ENCODE measurements at regions not wholly inside any gene's neighbourhood (a gene's known extent, or its start where the extent isn't known, plus 50 kb on each side); places are given as distances from the start of the nearest gene placed in this dataset.
"Not testable (repeated sequence)": the region's sequence is repeated elsewhere in the genome, so short reads cannot be mapped to it uniquely, and the experiment has no call there.

- H3K9me3 ChIP-seq (ENCODE audit: control insufficient read depth, insufficient read depth, low read depth, low read length); H3K9ac ChIP-seq (ENCODE audit: low read length); H3K27me3 ChIP-seq (ENCODE audit: control insufficient read depth, insufficient read depth, low read length); H3K36me3 ChIP-seq (ENCODE audit: control insufficient read depth, insufficient read depth, low read length); H3K4me1 ChIP-seq (ENCODE audit: control insufficient read depth, insufficient read depth, low read length); H3K27ac ChIP-seq (ENCODE audit: low read depth, low read length); H3K4me3 ChIP-seq (ENCODE audit: low read depth, low read length): not testable (repeated sequence)
Observed at GRCh38 chr12:116327992-116328391, 50.5 kb upstream of the MED13L start.

GRCh38 chr12:116331876-116332275 lies 54.4 kb upstream of the MED13L start:
- peaks cover 6% of the 10 kb centered on the region; the same call in 1 of the 2 replicates for H3K4me1 ChIP-seq (ENCODE audit: control insufficient read depth, insufficient read depth, low read length)
- no peak overlapping the region for H3K27ac ChIP-seq (ENCODE audit: low read depth, low read length)
- no peaks in the 10 kb centered on the region for H3K36me3 ChIP-seq (ENCODE audit: control insufficient read depth, insufficient read depth, low read length)
- no peaks in the 10 kb centered on the region for H3K9me3 ChIP-seq (ENCODE audit: control insufficient read depth, insufficient read depth, low read depth, low read length)
- H3K9ac ChIP-seq (ENCODE audit: low read length) = no peak overlapping the region
- no peak overlapping the region for H3K4me3 ChIP-seq (ENCODE audit: low read depth, low read length)
- no peaks in the 10 kb centered on the region for H3K27me3 ChIP-seq (ENCODE audit: control insufficient read depth, insufficient read depth, low read length)

DNA sequence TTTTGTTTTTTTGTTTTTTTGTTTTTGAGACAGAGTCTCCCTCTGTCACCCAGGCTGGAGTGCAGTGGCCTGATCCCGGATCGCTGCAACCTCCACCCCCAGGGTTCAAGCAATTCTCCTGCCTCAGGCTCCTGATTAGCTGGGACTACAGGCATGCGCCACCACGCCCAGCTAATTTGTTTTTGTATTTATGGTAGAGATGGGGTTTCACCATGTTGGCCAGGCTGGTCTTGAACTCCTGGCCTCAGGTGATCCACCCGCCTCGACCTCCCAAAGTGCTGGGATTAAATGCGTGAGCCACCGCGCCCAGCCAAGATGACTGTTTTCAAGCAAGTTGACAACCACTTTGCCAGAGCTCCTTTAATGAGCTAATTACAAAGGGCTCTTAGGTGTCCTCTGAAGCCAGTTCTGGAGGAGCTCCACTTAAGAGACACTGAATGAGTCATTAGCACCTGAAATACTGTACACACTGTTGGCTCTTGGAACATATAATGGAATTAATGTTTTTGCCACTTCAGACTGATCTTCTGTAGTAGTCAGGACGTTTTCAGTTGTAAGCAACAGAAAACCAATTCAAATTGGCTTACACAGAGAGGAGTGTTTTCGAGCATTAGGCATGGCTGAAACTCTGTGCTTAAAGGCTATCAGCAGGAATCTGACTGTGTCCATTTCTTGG lies 55.4 kb upstream of the MED13L start:
- Histone ChIP-seq H3K27ac (ENCODE audit: low read depth, low read length) (no peak overlapping the region), H3K4me3 (ENCODE audit: low read depth, low read length) (no peak overlapping the region), H3K9ac (ENCODE audit: low read length) (no peak overlapping the region), H3K4me1 (ENCODE audit: control insufficient read depth, insufficient read depth, low read length) (peaks cover 12% of the 10 kb centered on the region; the same call in 1 of the 2 replicates), H3K27me3 (ENCODE audit: control insufficient read depth, insufficient read depth, low read length) (no peaks in the 10 kb centered on the region), H3K36me3 (ENCODE audit: control insufficient read depth, insufficient read depth, low read length) (no peaks in the 10 kb centered on the region), H3K9me3 (ENCODE audit: control insufficient read depth, insufficient read depth, low read depth, low read length) (no peaks in the 10 kb centered on the region)

DNA sequence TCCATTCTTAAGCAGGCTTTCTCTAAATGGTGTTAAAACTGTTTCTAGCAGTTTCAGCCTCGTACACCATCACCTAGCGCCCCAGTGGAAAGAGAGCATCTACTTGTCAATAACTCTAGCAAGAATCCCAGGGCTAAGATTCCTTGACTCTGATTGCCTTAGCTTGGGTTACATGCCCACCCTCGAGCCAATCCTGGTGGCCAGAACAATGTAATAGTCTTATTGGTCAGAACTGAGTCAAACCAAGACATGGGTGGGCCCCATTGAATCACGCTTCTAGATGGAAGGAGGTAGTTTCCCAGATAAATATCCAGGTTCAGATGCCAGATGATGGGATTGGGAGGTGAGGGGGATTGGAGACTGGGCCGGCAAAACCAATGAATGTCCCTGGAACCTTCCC lies 55.9 kb upstream of the MED13L start:
- Histone ChIP-seq H3K27ac (ENCODE audit: low read depth, low read length) (no peak overlapping the region), H3K9me3 (ENCODE audit: control insufficient read depth, insufficient read depth, low read depth, low read length) (no peaks in the 10 kb centered on the region), H3K27me3 (ENCODE audit: control insufficient read depth, insufficient read depth, low read length) (no peaks in the 10 kb centered on the region), H3K36me3 (ENCODE audit: control insufficient read depth, insufficient read depth, low read length) (no peaks in the 10 kb centered on the region), H3K4me1 (ENCODE audit: control insufficient read depth, insufficient read depth, low read length) (peaks cover 15% of the 10 kb centered on the region; the same call in 1 of the 2 replicates), H3K4me3 (ENCODE audit: low read depth, low read length) (no peak overlapping the region), H3K9ac (ENCODE audit: low read length) (no peak overlapping the region)

DNA sequence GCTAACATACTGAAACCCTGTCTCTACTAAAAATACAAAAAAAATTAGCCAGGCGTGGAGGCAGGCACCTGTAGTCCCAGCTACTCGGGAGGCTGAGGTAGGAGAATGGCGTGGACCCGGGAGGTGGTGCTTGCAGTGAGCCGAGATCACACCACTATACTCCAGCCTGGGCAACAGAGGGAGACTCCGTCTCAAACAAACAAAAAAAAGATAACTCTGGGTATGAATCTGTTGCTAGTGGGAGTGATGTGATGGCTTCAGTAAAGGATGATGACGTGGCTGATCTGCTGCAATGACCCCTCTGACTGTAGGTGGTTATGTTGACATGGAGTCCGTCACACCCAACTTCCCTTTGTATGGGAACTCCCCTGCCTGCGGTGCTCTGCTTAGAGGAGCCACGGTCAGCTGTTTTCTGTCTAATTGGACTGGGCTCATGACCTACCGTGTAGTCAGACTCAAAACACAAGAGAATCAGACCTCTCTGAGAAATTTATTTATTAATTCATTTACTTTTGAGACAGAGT lies 59.1 kb upstream of the MED13L start:
- no peak overlapping the region for H3K27ac ChIP-seq (ENCODE audit: low read depth, low read length)
- H3K9me3 ChIP-seq (ENCODE audit: control insufficient read depth, insufficient read depth, low read depth, low read length) = no peaks in the 10 kb centered on the region
- H3K27me3 ChIP-seq (ENCODE audit: control insufficient read depth, insufficient read depth, low read length) = no peaks in the 10 kb centered on the region
- H3K36me3 ChIP-seq (ENCODE audit: control insufficient read depth, insufficient read depth, low read length) = no peaks in the 10 kb centered on the region
- no peak overlapping the region for H3K4me3 ChIP-seq (ENCODE audit: low read depth, low read length)
- H3K9ac ChIP-seq (ENCODE audit: low read length) = no peak overlapping the region
- peaks cover 20% of the 10 kb centered on the region for H3K4me1 ChIP-seq (ENCODE audit: control insufficient read depth, insufficient read depth, low read length)

GRCh38 chr12:116337312-116337711 lies 59.8 kb upstream of the MED13L start:
- peaks cover 2% of the 10 kb centered on the region; the same call in 1 of the 2 replicates for H3K9me3 ChIP-seq (ENCODE audit: control insufficient read depth, insufficient read depth, low read depth, low read length)
- no peaks in the 10 kb centered on the region for H3K27me3 ChIP-seq (ENCODE audit: control insufficient read depth, insufficient read depth, low read length)
- H3K4me1 ChIP-seq (ENCODE audit: control insufficient read depth, insufficient read depth, low read length) = peaks cover 20% of the 10 kb centered on the region
- H3K4me3 ChIP-seq (ENCODE audit: low read depth, low read length) = no peak overlapping the region
- no peak overlapping the region for H3K9ac ChIP-seq (ENCODE audit: low read length)
- no peak overlapping the region for H3K27ac ChIP-seq (ENCODE audit: low read depth, low read length)
- H3K36me3 ChIP-seq (ENCODE audit: control insufficient read depth, insufficient read depth, low read length) = no peaks in the 10 kb centered on the region

- H3K4me3 ChIP-seq (ENCODE audit: low read depth, low read length) = no peak overlapping the region
- H3K27me3 ChIP-seq (ENCODE audit: control insufficient read depth, insufficient read depth, low read length) = no peaks in the 10 kb centered on the region
- no peak overlapping the region for H3K27ac ChIP-seq (ENCODE audit: low read depth, low read length)
- peaks cover 16% of the 10 kb centered on the region for H3K4me1 ChIP-seq (ENCODE audit: control insufficient read depth, insufficient read depth, low read length)
- H3K9me3 ChIP-seq (ENCODE audit: control insufficient read depth, insufficient read depth, low read depth, low read length) = peaks cover 8% of the 10 kb centered on the region
- no peak overlapping the region for H3K9ac ChIP-seq (ENCODE audit: low read length)
- H3K36me3 ChIP-seq (ENCODE audit: control insufficient read depth, insufficient read depth, low read length) = no peaks in the 10 kb centered on the region
Observed at GRCh38 chr12:116338064-116338846, 60.8 kb upstream of the MED13L start.

DNA sequence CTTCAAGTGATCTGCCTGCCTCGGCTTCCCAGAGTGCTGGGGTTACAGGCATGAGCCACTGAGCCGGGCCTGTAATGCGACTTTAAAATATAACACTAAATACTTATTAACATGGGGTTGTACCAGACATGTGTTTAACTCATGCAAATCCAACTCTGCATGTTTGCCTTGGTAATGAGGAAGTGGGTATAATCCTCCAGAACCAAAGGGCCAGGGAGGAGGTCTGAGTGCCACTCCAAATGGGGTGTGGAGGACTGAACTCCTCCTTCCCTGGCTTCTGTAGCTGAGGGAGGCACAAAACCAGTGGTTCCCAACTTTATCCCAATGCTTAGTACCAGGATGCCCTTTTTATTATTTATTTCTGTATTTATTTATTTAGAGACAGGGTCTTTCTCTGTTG lies 61.6 kb upstream of the MED13L start:
- no peaks in the 10 kb centered on the region for H3K36me3 ChIP-seq (ENCODE audit: control insufficient read depth, insufficient read depth, low read length)
- H3K9me3 ChIP-seq (ENCODE audit: control insufficient read depth, insufficient read depth, low read depth, low read length) = peaks cover 13% of the 10 kb centered on the region
- no peak overlapping the region for H3K4me3 ChIP-seq (ENCODE audit: low read depth, low read length)
- no peak overlapping the region for H3K27ac ChIP-seq (ENCODE audit: low read depth, low read length)
- H3K4me1 ChIP-seq (ENCODE audit: control insufficient read depth, insufficient read depth, low read length) = peaks cover 13% of the 10 kb centered on the region
- no peak overlapping the region for H3K9ac ChIP-seq (ENCODE audit: low read length)
- H3K27me3 ChIP-seq (ENCODE audit: control insufficient read depth, insufficient read depth, low read length) = no peaks in the 10 kb centered on the region

- Histone ChIP-seq H3K36me3 (ENCODE audit: control insufficient read depth, insufficient read depth, low read length) (no peaks in the 10 kb centered on the region), H3K4me3 (ENCODE audit: low read depth, low read length) (no peak overlapping the region), H3K9ac (ENCODE audit: low read length) (no peak overlapping the region), H3K27me3 (ENCODE audit: control insufficient read depth, insufficient read depth, low read length) (no peaks in the 10 kb centered on the region), H3K9me3 (ENCODE audit: control insufficient read depth, insufficient read depth, low read depth, low read length) (peaks cover 13% of the 10 kb centered on the region), H3K27ac (ENCODE audit: low read depth, low read length) (no peak overlapping the region), H3K4me1 (ENCODE audit: control insufficient read depth, insufficient read depth, low read length) (peaks cover 13% of the 10 kb centered on the region)
Observed at GRCh38 chr12:116339800-116340371, 62.4 kb upstream of the MED13L start.

DNA sequence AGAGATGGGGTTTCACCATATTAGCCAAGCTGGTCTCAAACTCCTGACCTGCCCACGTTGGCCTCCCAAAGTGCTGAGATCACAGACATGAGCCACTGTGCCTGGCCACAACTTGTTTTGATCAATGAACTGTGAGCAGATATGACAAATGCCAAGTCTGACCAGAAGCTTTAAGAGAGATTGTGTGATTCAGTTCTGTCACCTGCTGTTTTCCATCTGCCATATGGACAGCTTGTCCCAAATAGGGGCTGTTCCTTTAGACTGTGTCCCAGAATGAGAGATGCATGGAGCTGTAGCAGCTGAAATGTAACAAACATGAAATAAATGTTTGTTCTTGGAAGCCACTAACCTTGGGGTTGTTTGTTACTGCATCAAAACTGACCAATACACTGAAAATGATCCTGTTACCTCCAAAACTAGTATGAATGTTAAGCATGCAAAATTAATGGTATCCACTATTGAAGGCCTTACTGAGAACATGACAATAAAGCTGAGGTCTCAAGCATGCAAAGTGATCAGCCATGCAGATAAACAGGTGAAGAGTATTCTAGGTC lies 65.9 kb upstream of the MED13L start:
- Histone ChIP-seq H3K36me3 (ENCODE audit: control insufficient read depth, insufficient read depth, low read length) (no peaks in the 10 kb centered on the region), H3K4me3 (ENCODE audit: low read depth, low read length) (no peak overlapping the region), H3K9me3 (ENCODE audit: control insufficient read depth, insufficient read depth, low read depth, low read length) (peaks cover 13% of the 10 kb centered on the region), H3K27me3 (ENCODE audit: control insufficient read depth, insufficient read depth, low read length) (no peaks in the 10 kb centered on the region), H3K27ac (ENCODE audit: low read depth, low read length) (no peak overlapping the region), H3K4me1 (ENCODE audit: control insufficient read depth, insufficient read depth, low read length) (peaks cover 4% of the 10 kb centered on the region), H3K9ac (ENCODE audit: low read length) (no peak overlapping the region)

DNA sequence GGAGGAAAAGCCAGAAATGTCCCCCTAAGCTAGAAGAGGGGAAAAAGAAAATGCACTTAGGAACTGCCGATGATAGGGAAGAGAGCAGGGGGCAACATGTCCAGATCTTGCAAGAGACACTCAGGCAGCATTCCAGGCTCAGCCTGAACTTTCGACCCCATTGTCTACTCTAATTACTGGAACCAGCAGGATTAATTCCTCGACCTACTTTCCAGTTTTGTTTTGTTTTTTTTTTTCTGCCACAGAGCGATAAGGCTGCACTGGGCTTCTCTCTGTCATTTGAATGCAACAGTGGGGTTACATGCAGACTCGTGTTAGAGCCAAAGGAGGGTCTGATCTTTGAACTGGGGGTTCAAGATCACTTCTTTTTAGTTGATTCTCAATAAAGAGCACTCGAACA lies 68.7 kb upstream of the MED13L start:
- Histone ChIP-seq H3K9ac (ENCODE audit: low read length) (no peak overlapping the region), H3K36me3 (ENCODE audit: control insufficient read depth, insufficient read depth, low read length) (no peaks in the 10 kb centered on the region), H3K4me1 (ENCODE audit: control insufficient read depth, insufficient read depth, low read length) (no peaks in the 10 kb centered on the region), H3K9me3 (ENCODE audit: control insufficient read depth, insufficient read depth, low read depth, low read length) (peaks cover 13% of the 10 kb centered on the region), H3K27me3 (ENCODE audit: control insufficient read depth, insufficient read depth, low read length) (no peaks in the 10 kb centered on the region), H3K4me3 (ENCODE audit: low read depth, low read length) (no peak overlapping the region), H3K27ac (ENCODE audit: low read depth, low read length) (no peak overlapping the region)
